ENCODE measurements at regions not wholly inside any gene's neighbourhood (a gene's known extent, or its start where the extent isn't known, plus 50 kb on each side); places are given as distances from the start of the nearest gene placed in this dataset.
"Not testable (repeated sequence)": the region's sequence is repeated elsewhere in the genome, so short reads cannot be mapped to it uniquely, and the experiment has no call there.

GRCh38 chr2:34143149-34143548, 544.0 kb upstream of the FAM98A start:
- Histone ChIP-seq H3K36me3 (ENCODE audit: insufficient read depth, low read length) (no peaks in the 10 kb centered on the region), H3K79me2 (ENCODE audit: insufficient read depth, low read length) (no peaks in the 10 kb centered on the region), H3K4me2 (ENCODE audit: low read depth, low read length, poor library complexity, severe bottlenecking) (no peak overlapping the region), H3F3A (ENCODE audit: low read depth) (no peaks in the 10 kb centered on the region), H3K4me1 (ENCODE audit: insufficient read depth, low read length, poor library complexity, severe bottlenecking) (no peaks in the 10 kb centered on the region), H3K4me3 (ENCODE audit: low read length, poor library complexity, severe bottlenecking) (no peak overlapping the region), H4K20me1 (ENCODE audit: insufficient read depth, low read length, poor library complexity, severe bottlenecking) (no peaks in the 10 kb centered on the region), H3K9me2 (replicated peaks; ENCODE audit: low read depth, low read length) (no peaks in the 10 kb centered on the region), H3K9me3 (ENCODE audit: insufficient read depth, low read depth, low read length) (0 out of 2 replicates have a peak, but pooled peaks cover 4% of the 10 kb centered on the region), H3K9ac (ENCODE audit: low read depth, low read length, poor library complexity, severe bottlenecking) (no peak overlapping the region), H3K27me3 (ENCODE audit: insufficient read depth, low read length, poor library complexity, severe bottlenecking) (no peaks in the 10 kb centered on the region), H2AFZ (ENCODE audit: low read length) (no peak overlapping the region)
- TF ChIP-seq, protein P1, sequence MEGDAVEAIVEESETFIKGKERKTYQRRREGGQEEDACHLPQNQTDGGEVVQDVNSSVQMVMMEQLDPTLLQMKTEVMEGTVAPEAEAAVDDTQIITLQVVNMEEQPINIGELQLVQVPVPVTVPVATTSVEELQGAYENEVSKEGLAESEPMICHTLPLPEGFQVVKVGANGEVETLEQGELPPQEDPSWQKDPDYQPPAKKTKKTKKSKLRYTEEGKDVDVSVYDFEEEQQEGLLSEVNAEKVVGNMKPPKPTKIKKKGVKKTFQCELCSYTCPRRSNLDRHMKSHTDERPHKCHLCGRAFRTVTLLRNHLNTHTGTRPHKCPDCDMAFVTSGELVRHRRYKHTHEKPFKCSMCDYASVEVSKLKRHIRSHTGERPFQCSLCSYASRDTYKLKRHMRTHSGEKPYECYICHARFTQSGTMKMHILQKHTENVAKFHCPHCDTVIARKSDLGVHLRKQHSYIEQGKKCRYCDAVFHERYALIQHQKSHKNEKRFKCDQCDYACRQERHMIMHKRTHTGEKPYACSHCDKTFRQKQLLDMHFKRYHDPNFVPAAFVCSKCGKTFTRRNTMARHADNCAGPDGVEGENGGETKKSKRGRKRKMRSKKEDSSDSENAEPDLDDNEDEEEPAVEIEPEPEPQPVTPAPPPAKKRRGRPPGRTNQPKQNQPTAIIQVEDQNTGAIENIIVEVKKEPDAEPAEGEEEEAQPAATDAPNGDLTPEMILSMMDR (conservative IDR thresholded peaks at IDR 0.05; ENCODE audit: low read length), result no peak
- TF ChIP-seq EZH2phosphoT487 (IDR thresholded peaks at IDR 0.05; ENCODE audit: borderline replicate concordance), result no peak

- not testable (repeated sequence) for H3K4me1 ChIP-seq (ENCODE audit: insufficient read depth, low read length, poor library complexity, severe bottlenecking); H3K9ac ChIP-seq (ENCODE audit: low read depth, low read length, poor library complexity, severe bottlenecking); H3K27me3 ChIP-seq (ENCODE audit: insufficient read depth, low read length, poor library complexity, severe bottlenecking); H4K20me1 ChIP-seq (ENCODE audit: insufficient read depth, low read length, poor library complexity, severe bottlenecking); H3K79me2 ChIP-seq (ENCODE audit: insufficient read depth, low read length); H3K36me3 ChIP-seq (ENCODE audit: insufficient read depth, low read length); H3K4me2 ChIP-seq (ENCODE audit: low read depth, low read length, poor library complexity, severe bottlenecking); H3F3A ChIP-seq (ENCODE audit: low read depth); H3K9me2 ChIP-seq (replicated peaks; ENCODE audit: low read depth, low read length); H3K9me3 ChIP-seq (ENCODE audit: insufficient read depth, low read depth, low read length); H2AFZ ChIP-seq (ENCODE audit: low read length); H3K4me3 ChIP-seq (ENCODE audit: low read length, poor library complexity, severe bottlenecking)
Measured at GRCh38 chr2:34142531-34143008, 543.5 kb upstream of the FAM98A start.

DNA sequence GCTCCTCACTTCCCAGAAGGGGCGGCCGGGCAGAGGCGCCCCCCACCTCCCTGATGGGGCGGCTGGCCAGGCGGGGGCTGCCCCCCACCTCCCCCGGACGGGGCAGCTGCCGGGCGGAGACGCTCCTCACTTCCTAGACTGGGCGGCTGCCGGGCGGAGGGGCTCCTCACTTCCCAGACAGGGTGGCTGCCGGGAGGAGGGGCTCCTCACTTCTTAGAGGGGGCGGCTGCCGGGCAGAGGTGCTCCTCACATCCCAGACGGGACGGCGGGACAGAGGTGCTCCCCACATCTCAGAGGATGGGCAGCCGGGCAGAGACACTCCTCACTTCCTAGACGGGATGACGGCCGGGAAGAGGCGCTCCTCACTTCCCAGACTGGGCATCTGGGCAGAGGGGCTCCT, 534.0 kb upstream of the FAM98A start:
- H3K4me2 ChIP-seq (ENCODE audit: low read depth, low read length, poor library complexity, severe bottlenecking); H3K36me3 ChIP-seq (ENCODE audit: insufficient read depth, low read length); H3K9me3 ChIP-seq (ENCODE audit: insufficient read depth, low read depth, low read length); H3K79me2 ChIP-seq (ENCODE audit: insufficient read depth, low read length); H3F3A ChIP-seq (ENCODE audit: low read depth); H4K20me1 ChIP-seq (ENCODE audit: insufficient read depth, low read length, poor library complexity, severe bottlenecking); H3K27me3 ChIP-seq (ENCODE audit: insufficient read depth, low read length, poor library complexity, severe bottlenecking); H2AFZ ChIP-seq (ENCODE audit: low read length); H3K9me2 ChIP-seq (replicated peaks; ENCODE audit: low read depth, low read length); H3K9ac ChIP-seq (ENCODE audit: low read depth, low read length, poor library complexity, severe bottlenecking); H3K4me3 ChIP-seq (ENCODE audit: low read length, poor library complexity, severe bottlenecking); H3K4me1 ChIP-seq (ENCODE audit: insufficient read depth, low read length, poor library complexity, severe bottlenecking): not testable (repeated sequence)

DNA sequence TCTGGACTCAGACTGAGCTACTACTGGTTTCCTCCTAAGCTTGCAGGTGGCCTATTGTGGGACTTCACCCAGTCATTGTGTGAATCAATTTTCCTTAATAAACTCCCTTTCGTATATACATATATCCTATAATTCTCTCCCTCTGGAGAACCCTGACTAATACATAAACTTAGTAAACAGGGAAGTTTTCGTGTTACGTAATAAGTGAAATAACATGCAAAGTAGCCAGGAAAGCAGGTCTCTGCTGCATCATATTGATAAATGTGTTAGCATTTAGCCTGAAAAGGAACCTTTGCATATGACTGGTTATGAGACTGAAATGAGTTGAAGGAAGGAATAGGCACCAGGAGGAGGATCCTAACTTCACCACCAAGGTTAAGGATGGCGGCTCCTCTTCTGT, 527.2 kb upstream of the FAM98A start:
- Histone ChIP-seq H3K9me2 (replicated peaks; ENCODE audit: low read depth, low read length) (no peaks in the 10 kb centered on the region), H3K4me2 (ENCODE audit: low read depth, low read length, poor library complexity, severe bottlenecking) (no peak overlapping the region), H3K36me3 (ENCODE audit: insufficient read depth, low read length) (no peaks in the 10 kb centered on the region), H4K20me1 (ENCODE audit: insufficient read depth, low read length, poor library complexity, severe bottlenecking) (no peaks in the 10 kb centered on the region), H3K4me3 (ENCODE audit: low read length, poor library complexity, severe bottlenecking) (no peak overlapping the region), H3K79me2 (ENCODE audit: insufficient read depth, low read length) (no peaks in the 10 kb centered on the region), H3K9me3 (ENCODE audit: insufficient read depth, low read depth, low read length) (no peaks in the 10 kb centered on the region), H2AFZ (ENCODE audit: low read length) (no peak overlapping the region), H3K9ac (ENCODE audit: low read depth, low read length, poor library complexity, severe bottlenecking) (no peak overlapping the region), H3F3A (ENCODE audit: low read depth) (no peaks in the 10 kb centered on the region), H3K27me3 (ENCODE audit: insufficient read depth, low read length, poor library complexity, severe bottlenecking) (no peaks in the 10 kb centered on the region), H3K4me1 (ENCODE audit: insufficient read depth, low read length, poor library complexity, severe bottlenecking) (no peaks in the 10 kb centered on the region)
- no peak for TF ChIP-seq EZH2phosphoT487 (IDR thresholded peaks at IDR 0.05; ENCODE audit: borderline replicate concordance)
- TF ChIP-seq, protein P1 (conservative IDR thresholded peaks at IDR 0.05; ENCODE audit: low read length), result no peak
